ENCODE measurements at regions not wholly inside any gene's neighbourhood (a gene's known extent, or its start where the extent isn't known, plus 50 kb on each side); places are given as distances from the start of the nearest gene placed in this dataset.

DNA sequence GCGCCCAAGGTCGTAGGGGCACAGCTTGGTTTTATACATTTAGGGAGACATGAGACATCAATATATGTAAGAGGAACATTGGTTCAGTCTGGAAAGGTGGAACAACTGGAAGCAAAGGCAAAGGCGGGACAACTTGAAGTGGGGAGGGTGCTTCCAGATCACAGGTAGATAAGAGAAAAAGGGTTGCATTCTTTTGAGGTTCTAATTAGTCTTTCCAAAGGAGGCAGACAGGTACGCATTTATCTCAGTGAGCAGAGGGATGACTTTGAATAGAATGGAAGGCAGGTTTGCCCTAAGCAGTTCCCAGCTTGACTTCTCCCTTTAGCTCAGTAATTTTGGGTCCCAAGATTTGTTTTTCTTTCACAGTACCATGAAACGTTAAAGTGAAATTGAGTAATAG lies 223.2 kb downstream of the FAM47A start:
- TF ChIP-seq POLR2AphosphoS5 (IDR thresholded peaks at IDR 0.05) = no peak
- TF ChIP-seq, protein P1, sequence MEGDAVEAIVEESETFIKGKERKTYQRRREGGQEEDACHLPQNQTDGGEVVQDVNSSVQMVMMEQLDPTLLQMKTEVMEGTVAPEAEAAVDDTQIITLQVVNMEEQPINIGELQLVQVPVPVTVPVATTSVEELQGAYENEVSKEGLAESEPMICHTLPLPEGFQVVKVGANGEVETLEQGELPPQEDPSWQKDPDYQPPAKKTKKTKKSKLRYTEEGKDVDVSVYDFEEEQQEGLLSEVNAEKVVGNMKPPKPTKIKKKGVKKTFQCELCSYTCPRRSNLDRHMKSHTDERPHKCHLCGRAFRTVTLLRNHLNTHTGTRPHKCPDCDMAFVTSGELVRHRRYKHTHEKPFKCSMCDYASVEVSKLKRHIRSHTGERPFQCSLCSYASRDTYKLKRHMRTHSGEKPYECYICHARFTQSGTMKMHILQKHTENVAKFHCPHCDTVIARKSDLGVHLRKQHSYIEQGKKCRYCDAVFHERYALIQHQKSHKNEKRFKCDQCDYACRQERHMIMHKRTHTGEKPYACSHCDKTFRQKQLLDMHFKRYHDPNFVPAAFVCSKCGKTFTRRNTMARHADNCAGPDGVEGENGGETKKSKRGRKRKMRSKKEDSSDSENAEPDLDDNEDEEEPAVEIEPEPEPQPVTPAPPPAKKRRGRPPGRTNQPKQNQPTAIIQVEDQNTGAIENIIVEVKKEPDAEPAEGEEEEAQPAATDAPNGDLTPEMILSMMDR (IDR thresholded peaks at IDR 0.05) = no peak
- TF ChIP-seq POLR2A (IDR thresholded peaks at IDR 0.05) = no peak
